H1 (cell line): ENCODE measurements at regions not wholly inside any gene's neighbourhood (a gene's known extent, or its start where the extent isn't known, plus 50 kb on each side); places are given as distances from the start of the nearest gene placed in this dataset.

Source experiments
- CTCF ChIA-PET: fragments of 300-600 bp; sonication (Branson Sonifier 250); formaldehyde crosslinking; loops from one replicate; lab custom pipeline; 2021; ENCODE audit not compliant: partially characterized antibody; lab: Charles Lee
- POLR2A ChIA-PET: fragments of 300-600 bp; sonication (Branson Sonifier 250); formaldehyde crosslinking; loops from one replicate; lab custom pipeline; 2021; ENCODE audit warnings: inconsistent platforms; ENCODE audit not compliant: partially characterized antibody; lab: Charles Lee
- DNase-seq, 2 experiments: peaks; one replicate each; pipeline versions ENCODE4 v3.0.0 to v3.0.0-alpha.2; 2010 to 2022; ENCODE audit warnings: low spot score in 2 of 2, low read depth in 1 of 2, mixed read lengths in 1 of 2
- FAIRE-seq: peaks from 2 replicates; lab custom pipeline; 2011; peaks lifted over from hg19 to GRCh38; lab: Jason Lieb, UNC
- H2AFZ ChIP-seq: 2 replicates; pipeline ENCODE4 v1.8.1; 2012; ENCODE audit warnings: low read length, inconsistent platforms
- H2AK5ac ChIP-seq: 2 replicates; pipeline ENCODE4 v1.6.1; 2013; ENCODE audit warnings: low read depth, low read length
- H2BK120ac ChIP-seq: replicated peaks from 2 replicates; pipeline ENCODE3; 2013; ENCODE audit warnings: low read depth, low read length, inconsistent platforms
- H2BK12ac ChIP-seq: 2 replicates; pipeline ENCODE4 v1.6.1; 2013; ENCODE audit warnings: low read depth, low read length
- H2BK15ac ChIP-seq: 2 replicates; pipeline ENCODE4 v1.6.1; 2013; ENCODE audit warnings: low read length
- H2BK20ac ChIP-seq: 2 replicates; pipeline ENCODE4 v1.6.1; 2013; ENCODE audit warnings: low read length
- H2BK5ac ChIP-seq: 2 replicates; pipeline ENCODE4 v1.6.1; 2013; ENCODE audit warnings: low read depth, low read length
- H3K14ac ChIP-seq: 2 replicates; pipeline ENCODE4 v1.6.1; 2013; ENCODE audit warnings: inconsistent platforms; ENCODE audit not compliant: insufficient read length
- H3K18ac ChIP-seq: 2 replicates; pipeline ENCODE4 v1.6.1; 2013; ENCODE audit warnings: low read length; ENCODE audit errors: extremely low read depth
- H3K23ac ChIP-seq: 2 replicates; pipeline ENCODE4 v1.6.1; 2013; ENCODE audit warnings: inconsistent platforms; ENCODE audit not compliant: insufficient read length
- H3K23me2 ChIP-seq: 2 replicates; pipeline ENCODE4 v1.6.1; 2013; ENCODE audit warnings: low read depth, low read length
- H3K27ac ChIP-seq: 2 replicates; pipeline ENCODE4 v1.6.1; 2011; ENCODE audit warnings: low read depth, low read length, inconsistent platforms
- H3K27me3 ChIP-seq, 4 experiments: replicated peaks in 1 of 4; 1 replicate in 1 of 4; 2 replicates in 3 of 4; pipeline versions ENCODE4 v1.6.1 to v1.8.1; 2011 to 2013; ENCODE audit warnings: low read length in 3 of 4, mild to moderate bottlenecking in 3 of 4, inconsistent platforms in 2 of 4, mixed read lengths in 2 of 4, moderate library complexity in 1 of 4; ENCODE audit not compliant: control insufficient read depth in 3 of 4, insufficient read depth in 3 of 4; ENCODE audit errors: extremely low read depth in 1 of 4
- H3K36me3 ChIP-seq, 4 experiments: 2 replicates each; pipeline versions ENCODE4 v1.6.1 to v1.8.1; 2011 to 2013; ENCODE audit warnings: mild to moderate bottlenecking in 4 of 4, low read length in 3 of 4, moderate library complexity in 2 of 4, control low read depth in 1 of 4, inconsistent platforms in 1 of 4; ENCODE audit not compliant: insufficient read depth in 4 of 4, control insufficient read depth in 2 of 4
- H3K4ac ChIP-seq: replicated peaks from 2 replicates; pipeline ENCODE3; 2013; ENCODE audit warnings: low read length, low read depth, mixed read lengths, inconsistent platforms; ENCODE audit not compliant: insufficient read length
- H3K4me1 ChIP-seq, 4 experiments: replicated peaks in 1 of 4; 1 replicate in 1 of 4; 2 replicates in 3 of 4; pipeline versions ENCODE4 v1.6.1 to v1.8.1; 2011 to 2013; ENCODE audit warnings: low read length in 3 of 4, inconsistent platforms in 2 of 4, mixed read lengths in 1 of 4; ENCODE audit not compliant: insufficient read depth in 4 of 4, control insufficient read depth in 3 of 4
- H3K4me2 ChIP-seq, 2 experiments: 2 replicates each; pipeline versions ENCODE4 v1.6.1 to v1.8.1; 2011 to 2013; ENCODE audit warnings: low read depth in 2 of 2, low read length in 2 of 2, control low read depth in 1 of 2, inconsistent platforms in 1 of 2, mild to moderate bottlenecking in 1 of 2; ENCODE audit not compliant: insufficient read depth in 1 of 2
- H3K4me3 ChIP-seq, 4 experiments: fragments of 200-600, 300-600 bp in 1 of 4; sonication (generic), shearing (Covaris generic), sonication (Bioruptor Twin) in 1 of 4; 2 replicates each; pipeline versions ENCODE4 v1.5.1 to v1.8.1; 2011 to 2016; ENCODE audit warnings: low read length in 4 of 4, low read depth in 3 of 4, control low read depth in 2 of 4, inconsistent platforms in 2 of 4, mild to moderate bottlenecking in 2 of 4, mixed read lengths in 1 of 4, moderate library complexity in 1 of 4; ENCODE audit not compliant: insufficient read depth in 2 of 4; ENCODE audit errors: extremely low read depth in 1 of 4
- H3K56ac ChIP-seq: replicated peaks from 2 replicates; pipeline ENCODE3; 2013; ENCODE audit warnings: low read depth, mild to moderate bottlenecking, mixed read lengths, low read length, inconsistent platforms; ENCODE audit not compliant: insufficient read length
- H3K79me1 ChIP-seq: 2 replicates; pipeline ENCODE4 v1.6.1; 2013; ENCODE audit warnings: low read depth, low read length, control low read depth
- H3K79me2 ChIP-seq, 2 experiments: 2 replicates each; pipeline versions ENCODE4 v1.6.1 to v1.8.1; 2012 to 2013; ENCODE audit warnings: low read length in 2 of 2, mild to moderate bottlenecking in 2 of 2, inconsistent platforms in 1 of 2; ENCODE audit not compliant: insufficient read depth in 2 of 2, control insufficient read depth in 1 of 2
- H3K9ac ChIP-seq, 4 experiments: replicated peaks in 1 of 4; 1 replicate in 1 of 4; 2 replicates in 3 of 4; pipeline versions ENCODE4 v1.6.1 to v1.8.1; 2011 to 2013; ENCODE audit warnings: low read depth in 3 of 4, low read length in 3 of 4, control low read depth in 2 of 4, mild to moderate bottlenecking in 2 of 4, moderate library complexity in 2 of 4, inconsistent platforms in 1 of 4; ENCODE audit errors: extremely low read depth in 1 of 4
- H3K9me3 ChIP-seq, 2 experiments: 2 replicates each; pipeline versions ENCODE4 v1.6.1 to v1.8.1; 2012 to 2013; ENCODE audit warnings: mild to moderate bottlenecking in 2 of 2, moderate library complexity in 2 of 2, control low read depth in 1 of 2, inconsistent platforms in 1 of 2, low read depth in 1 of 2, low read length in 1 of 2, mixed read lengths in 1 of 2; ENCODE audit not compliant: insufficient read depth in 2 of 2
- H4K20me1 ChIP-seq, 2 experiments: replicated peaks in 1 of 2; 2 replicates each; pipeline versions ENCODE3 to v1.8.1; 2011 to 2013; ENCODE audit warnings: inconsistent platforms in 2 of 2, low read length in 2 of 2, mild to moderate bottlenecking in 1 of 2; ENCODE audit not compliant: insufficient read depth in 2 of 2, control insufficient read depth in 1 of 2
- H4K5ac ChIP-seq: 2 replicates; pipeline ENCODE4 v1.6.1; 2013; ENCODE audit warnings: low read length, low read depth, mixed read lengths, inconsistent platforms; ENCODE audit not compliant: insufficient read length
- H4K8ac ChIP-seq: 2 replicates; pipeline ENCODE4 v1.8.0; 2013; ENCODE audit warnings: mild to moderate bottlenecking, moderate library complexity, low read length, inconsistent platforms; ENCODE audit not compliant: insufficient read depth; ENCODE audit errors: extremely low read depth
- H4K91ac ChIP-seq: replicated peaks from 2 replicates; pipeline ENCODE3; 2013; ENCODE audit warnings: low read length, mixed read lengths, inconsistent platforms; ENCODE audit not compliant: insufficient read length
- EZH2 ChIP-seq: fragments of 200-600 bp; sonication (generic); IDR thresholded peaks from 2 replicates; pipeline ENCODE4 v1.7.1; 2012; ENCODE audit warnings: low read depth, mild to moderate bottlenecking, moderate library complexity, low read length, inconsistent platforms; ENCODE audit not compliant: severe bottlenecking
- HDAC2 ChIP-seq, 2 experiments: fragments of 300-600 bp in 1 of 2; sonication (generic) in 1 of 2; IDR thresholded peaks; 2 replicates each; pipeline ENCODE4 v1.6.1; 2011 to 2012; ENCODE audit warnings: low read depth in 2 of 2, low read length in 2 of 2, mild to moderate bottlenecking in 2 of 2, moderate library complexity in 2 of 2, borderline replicate concordance in 1 of 2, inconsistent platforms in 1 of 2
- JUND ChIP-seq: IDR thresholded peaks from 2 replicates; pipeline ENCODE4 v1.6.1; 2011; ENCODE audit warnings: mild to moderate bottlenecking, improper control_type of control experiment, low read length
- NANOG ChIP-seq: IDR thresholded peaks from 2 replicates; pipeline ENCODE4 v1.6.1; 2011; ENCODE audit warnings: low read length, low read depth, mild to moderate bottlenecking, inconsistent platforms; ENCODE audit not compliant: insufficient read depth, poor library complexity, severe bottlenecking
- POU5F1 ChIP-seq: IDR thresholded peaks from 2 replicates; pipeline ENCODE4 v1.6.1; 2011; ENCODE audit warnings: low read depth, mild to moderate bottlenecking, low read length, moderate library complexity
- SUZ12 ChIP-seq: fragments of 200-600 bp; sonication (generic); IDR thresholded peaks from 2 replicates; pipeline ENCODE4 v1.6.1; 2012; ENCODE audit warnings: mild to moderate bottlenecking, inconsistent platforms, low read length, moderate library complexity, mixed read lengths
- USF2 ChIP-seq: IDR thresholded peaks from 2 replicates; pipeline ENCODE4 v1.6.1; 2011; ENCODE audit warnings: low read length, improper control_type of control experiment
- WGBS, 2 experiments: shearing (Covaris generic) in 1 of 2; methylation state at CpG; one replicate each; pipeline versions ENCODE4 v1.1.6 to v1.1.7; 2013 to 2015; ENCODE audit warnings: low lambda C conversion rate in 2 of 2, mixed read lengths in 2 of 2, inconsistent platforms in 1 of 2, low coverage in 1 of 2, missing lambda C conversion rate in 1 of 2; ENCODE audit not compliant: insufficient replicate concordance in 2 of 2, insufficient coverage in 1 of 2, insufficient read length in 1 of 2; ENCODE audit errors: extremely low coverage in 1 of 2, missing lambda C conversion rate in 1 of 2; 5-methylcytosine and 5-hydroxymethylcytosine counted together

- Histone ChIP-seq H2BK20ac (no peak overlapping the region), H4K20me1 (no peaks in the 10 kb centered on the region), H3K9me3 (no peaks in the 10 kb centered on the region), H2AK5ac (no peak overlapping the region), H3K9ac (no peak overlapping the region), H3K23me2 (no peaks in the 10 kb centered on the region), H3K4ac (no peak overlapping the region), H2AFZ (no peak overlapping the region), H3K27ac (no peak overlapping the region), H3K79me2 (no peaks in the 10 kb centered on the region), H3K4me2 (no peak overlapping the region), H3K4me3 (no peak overlapping the region), H3K56ac (no peak overlapping the region), H4K91ac (no peak overlapping the region), H3K14ac (no peak overlapping the region), H2BK120ac (no peak overlapping the region), H3K79me1 (no peaks in the 10 kb centered on the region), H2BK5ac (no peak overlapping the region), H2BK15ac (no peak overlapping the region), H3K27me3 (no peaks in the 10 kb centered on the region; a peak in 1 of 7 replicates), H4K8ac (no peak overlapping the region), H3K36me3 (no peaks in the 10 kb centered on the region), H3K23ac (no peak overlapping the region)
- CTCF ChIA-PET = interaction anchor here (1.0 to 2.6 kb wide), 3 partner anchors 11 to 51 kb away, joined by 3 to 7 read pairs (median 7); no protein-coding TSS in a partner anchor
- WGBS, 2 experiments = 94% methylated on average over 3 of the region's 3 CpGs; no CpG with 5 or more reads in 1 of the 2 experiments
- DNase-seq = no peak
- POLR2A ChIA-PET = no interaction called here
- TF ChIP-seq JUND (no peak), EZH2 (no peak), NANOG (no peak), USF2 (no peak), HDAC2 (IDR thresholded peaks at IDR 0.05; ENCODE audit: borderline replicate concordance in 1 of 2, low read depth in 2 of 2, low read length in 2 of 2) (no peak), POU5F1 (no peak), SUZ12 (no peak)
- TF ChIP-seq, all 59 proteins: peak for 0
- H2BK12ac ChIP-seq = no peak overlapping the region
- no peaks in the 10 kb centered on the region for H3K4me1 ChIP-seq
- no peak for FAIRE-seq
- H4K5ac ChIP-seq = no peak overlapping the region
- H3K18ac ChIP-seq = no peak overlapping the region
These were observed 69.1 kb upstream of the AFF3 start for GRCh38 chr2:100211521-100211920.
